H1 (cell line): ENCODE measurements at regions not wholly inside any gene's neighbourhood (a gene's known extent, or its start where the extent isn't known, plus 50 kb on each side); places are given as distances from the start of the nearest gene placed in this dataset.

Source experiments
- CTCF ChIA-PET: fragments of 300-600 bp; sonication (Branson Sonifier 250); formaldehyde crosslinking; loops from one replicate; lab custom pipeline; 2021; ENCODE audit not compliant: partially characterized antibody; lab: Charles Lee
- POLR2A ChIA-PET: fragments of 300-600 bp; sonication (Branson Sonifier 250); formaldehyde crosslinking; loops from one replicate; lab custom pipeline; 2021; ENCODE audit warnings: inconsistent platforms; ENCODE audit not compliant: partially characterized antibody; lab: Charles Lee
- DNase-seq, 2 experiments: peaks; one replicate each; pipeline versions ENCODE4 v3.0.0 to v3.0.0-alpha.2; 2010 to 2022; ENCODE audit warnings: low spot score in 2 of 2, low read depth in 1 of 2, mixed read lengths in 1 of 2
- FAIRE-seq: peaks from 2 replicates; lab custom pipeline; 2011; peaks lifted over from hg19 to GRCh38; lab: Jason Lieb, UNC
- H2AFZ ChIP-seq: 2 replicates; pipeline ENCODE4 v1.8.1; 2012; ENCODE audit warnings: low read length, inconsistent platforms
- H2AK5ac ChIP-seq: 2 replicates; pipeline ENCODE4 v1.6.1; 2013; ENCODE audit warnings: low read depth, low read length
- H2BK120ac ChIP-seq: replicated peaks from 2 replicates; pipeline ENCODE3; 2013; ENCODE audit warnings: low read depth, low read length, inconsistent platforms
- H2BK12ac ChIP-seq: 2 replicates; pipeline ENCODE4 v1.6.1; 2013; ENCODE audit warnings: low read depth, low read length
- H2BK15ac ChIP-seq: 2 replicates; pipeline ENCODE4 v1.6.1; 2013; ENCODE audit warnings: low read length
- H2BK20ac ChIP-seq: 2 replicates; pipeline ENCODE4 v1.6.1; 2013; ENCODE audit warnings: low read length
- H2BK5ac ChIP-seq: 2 replicates; pipeline ENCODE4 v1.6.1; 2013; ENCODE audit warnings: low read depth, low read length
- H3K14ac ChIP-seq: 2 replicates; pipeline ENCODE4 v1.6.1; 2013; ENCODE audit warnings: inconsistent platforms; ENCODE audit not compliant: insufficient read length
- H3K18ac ChIP-seq: 2 replicates; pipeline ENCODE4 v1.6.1; 2013; ENCODE audit warnings: low read length; ENCODE audit errors: extremely low read depth
- H3K23ac ChIP-seq: 2 replicates; pipeline ENCODE4 v1.6.1; 2013; ENCODE audit warnings: inconsistent platforms; ENCODE audit not compliant: insufficient read length
- H3K23me2 ChIP-seq: 2 replicates; pipeline ENCODE4 v1.6.1; 2013; ENCODE audit warnings: low read depth, low read length
- H3K27ac ChIP-seq: 2 replicates; pipeline ENCODE4 v1.6.1; 2011; ENCODE audit warnings: low read depth, low read length, inconsistent platforms
- H3K27me3 ChIP-seq, 4 experiments: replicated peaks in 1 of 4; 1 replicate in 1 of 4; 2 replicates in 3 of 4; pipeline versions ENCODE4 v1.6.1 to v1.8.1; 2011 to 2013; ENCODE audit warnings: low read length in 3 of 4, mild to moderate bottlenecking in 3 of 4, inconsistent platforms in 2 of 4, mixed read lengths in 2 of 4, moderate library complexity in 1 of 4; ENCODE audit not compliant: control insufficient read depth in 3 of 4, insufficient read depth in 3 of 4; ENCODE audit errors: extremely low read depth in 1 of 4
- H3K36me3 ChIP-seq, 4 experiments: 2 replicates each; pipeline versions ENCODE4 v1.6.1 to v1.8.1; 2011 to 2013; ENCODE audit warnings: mild to moderate bottlenecking in 4 of 4, low read length in 3 of 4, moderate library complexity in 2 of 4, control low read depth in 1 of 4, inconsistent platforms in 1 of 4; ENCODE audit not compliant: insufficient read depth in 4 of 4, control insufficient read depth in 2 of 4
- H3K4ac ChIP-seq: replicated peaks from 2 replicates; pipeline ENCODE3; 2013; ENCODE audit warnings: low read length, low read depth, mixed read lengths, inconsistent platforms; ENCODE audit not compliant: insufficient read length
- H3K4me1 ChIP-seq, 4 experiments: replicated peaks in 1 of 4; 1 replicate in 1 of 4; 2 replicates in 3 of 4; pipeline versions ENCODE4 v1.6.1 to v1.8.1; 2011 to 2013; ENCODE audit warnings: low read length in 3 of 4, inconsistent platforms in 2 of 4, mixed read lengths in 1 of 4; ENCODE audit not compliant: insufficient read depth in 4 of 4, control insufficient read depth in 3 of 4
- H3K4me2 ChIP-seq, 2 experiments: 2 replicates each; pipeline versions ENCODE4 v1.6.1 to v1.8.1; 2011 to 2013; ENCODE audit warnings: low read depth in 2 of 2, low read length in 2 of 2, control low read depth in 1 of 2, inconsistent platforms in 1 of 2, mild to moderate bottlenecking in 1 of 2; ENCODE audit not compliant: insufficient read depth in 1 of 2
- H3K4me3 ChIP-seq, 4 experiments: fragments of 200-600, 300-600 bp in 1 of 4; sonication (generic), shearing (Covaris generic), sonication (Bioruptor Twin) in 1 of 4; 2 replicates each; pipeline versions ENCODE4 v1.5.1 to v1.8.1; 2011 to 2016; ENCODE audit warnings: low read length in 4 of 4, low read depth in 3 of 4, control low read depth in 2 of 4, inconsistent platforms in 2 of 4, mild to moderate bottlenecking in 2 of 4, mixed read lengths in 1 of 4, moderate library complexity in 1 of 4; ENCODE audit not compliant: insufficient read depth in 2 of 4; ENCODE audit errors: extremely low read depth in 1 of 4
- H3K56ac ChIP-seq: replicated peaks from 2 replicates; pipeline ENCODE3; 2013; ENCODE audit warnings: low read depth, mild to moderate bottlenecking, mixed read lengths, low read length, inconsistent platforms; ENCODE audit not compliant: insufficient read length
- H3K79me1 ChIP-seq: 2 replicates; pipeline ENCODE4 v1.6.1; 2013; ENCODE audit warnings: low read depth, low read length, control low read depth
- H3K79me2 ChIP-seq, 2 experiments: 2 replicates each; pipeline versions ENCODE4 v1.6.1 to v1.8.1; 2012 to 2013; ENCODE audit warnings: low read length in 2 of 2, mild to moderate bottlenecking in 2 of 2, inconsistent platforms in 1 of 2; ENCODE audit not compliant: insufficient read depth in 2 of 2, control insufficient read depth in 1 of 2
- H3K9ac ChIP-seq, 4 experiments: replicated peaks in 1 of 4; 1 replicate in 1 of 4; 2 replicates in 3 of 4; pipeline versions ENCODE4 v1.6.1 to v1.8.1; 2011 to 2013; ENCODE audit warnings: low read depth in 3 of 4, low read length in 3 of 4, control low read depth in 2 of 4, mild to moderate bottlenecking in 2 of 4, moderate library complexity in 2 of 4, inconsistent platforms in 1 of 4; ENCODE audit errors: extremely low read depth in 1 of 4
- H3K9me3 ChIP-seq, 2 experiments: 2 replicates each; pipeline versions ENCODE4 v1.6.1 to v1.8.1; 2012 to 2013; ENCODE audit warnings: mild to moderate bottlenecking in 2 of 2, moderate library complexity in 2 of 2, control low read depth in 1 of 2, inconsistent platforms in 1 of 2, low read depth in 1 of 2, low read length in 1 of 2, mixed read lengths in 1 of 2; ENCODE audit not compliant: insufficient read depth in 2 of 2
- H4K20me1 ChIP-seq, 2 experiments: replicated peaks in 1 of 2; 2 replicates each; pipeline versions ENCODE3 to v1.8.1; 2011 to 2013; ENCODE audit warnings: inconsistent platforms in 2 of 2, low read length in 2 of 2, mild to moderate bottlenecking in 1 of 2; ENCODE audit not compliant: insufficient read depth in 2 of 2, control insufficient read depth in 1 of 2
- H4K5ac ChIP-seq: 2 replicates; pipeline ENCODE4 v1.6.1; 2013; ENCODE audit warnings: low read length, low read depth, mixed read lengths, inconsistent platforms; ENCODE audit not compliant: insufficient read length
- H4K8ac ChIP-seq: 2 replicates; pipeline ENCODE4 v1.8.0; 2013; ENCODE audit warnings: mild to moderate bottlenecking, moderate library complexity, low read length, inconsistent platforms; ENCODE audit not compliant: insufficient read depth; ENCODE audit errors: extremely low read depth
- H4K91ac ChIP-seq: replicated peaks from 2 replicates; pipeline ENCODE3; 2013; ENCODE audit warnings: low read length, mixed read lengths, inconsistent platforms; ENCODE audit not compliant: insufficient read length
- POLR2AphosphoS5 ChIP-seq: IDR thresholded peaks from 2 replicates; pipeline ENCODE4 v1.6.1; 2011; ENCODE audit warnings: low read depth, low read length
- RAD21 ChIP-seq, 2 experiments: IDR thresholded peaks in 1 of 2; conservative IDR thresholded peaks in 1 of 2; 2 replicates each; pipeline ENCODE4 v1.6.1; 2011; ENCODE audit warnings: low read depth in 2 of 2, low read length in 2 of 2, improper control_type of control experiment in 1 of 2, inconsistent platforms in 1 of 2, mild to moderate bottlenecking in 1 of 2, moderate library complexity in 1 of 2
- SIX5 ChIP-seq: IDR thresholded peaks from 2 replicates; pipeline ENCODE4 v1.6.1; 2011; ENCODE audit warnings: mild to moderate bottlenecking, low read depth, low read length
- WGBS, 2 experiments: shearing (Covaris generic) in 1 of 2; methylation state at CpG; one replicate each; pipeline versions ENCODE4 v1.1.6 to v1.1.7; 2013 to 2015; ENCODE audit warnings: low lambda C conversion rate in 2 of 2, mixed read lengths in 2 of 2, inconsistent platforms in 1 of 2, low coverage in 1 of 2, missing lambda C conversion rate in 1 of 2; ENCODE audit not compliant: insufficient replicate concordance in 2 of 2, insufficient coverage in 1 of 2, insufficient read length in 1 of 2; ENCODE audit errors: extremely low coverage in 1 of 2, missing lambda C conversion rate in 1 of 2; 5-methylcytosine and 5-hydroxymethylcytosine counted together

DNA sequence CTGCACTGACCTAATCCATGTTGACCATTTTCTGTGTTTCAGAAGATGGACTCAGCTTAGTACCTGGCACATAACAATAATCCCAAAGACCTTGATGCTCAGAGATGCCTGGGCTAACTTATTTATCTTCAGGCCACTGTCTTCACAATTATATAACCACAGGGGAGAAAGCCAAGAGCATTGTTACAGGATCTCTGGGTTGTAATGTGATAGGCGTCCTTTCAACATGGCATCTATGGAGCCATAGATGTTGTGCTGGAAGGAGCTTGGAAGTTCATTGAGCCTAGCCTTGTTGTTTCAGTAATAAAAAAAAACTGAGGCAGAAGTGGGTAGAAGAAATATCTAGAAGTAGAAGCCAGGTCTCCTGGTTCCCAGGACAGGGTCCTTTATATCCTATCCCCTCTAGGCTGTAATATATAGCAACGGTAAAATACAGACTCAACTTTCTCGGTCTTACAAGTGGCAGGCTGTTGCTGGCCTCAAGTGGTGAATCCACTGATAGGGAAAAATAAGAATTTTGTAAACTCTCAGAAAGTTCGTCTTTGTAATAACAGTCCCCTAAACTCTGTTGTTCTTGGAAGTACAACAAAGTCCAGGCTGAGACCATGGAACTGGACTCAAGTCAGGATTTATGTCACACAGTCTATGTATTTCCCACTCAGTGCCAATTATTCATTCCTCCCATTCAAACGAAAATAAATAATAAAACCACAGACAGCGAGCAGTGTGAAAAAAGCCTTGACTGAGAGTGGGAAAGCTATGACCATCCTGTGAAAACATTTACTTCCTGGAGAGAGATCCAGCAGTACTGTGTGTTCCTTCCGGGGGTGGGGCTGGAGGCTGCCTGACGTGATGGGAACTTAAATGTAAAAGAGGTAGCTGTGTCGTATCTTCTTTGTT is 277.6 kb downstream of the REEP3 start:
- ChIA-PET CTCF (interaction anchor here (0.8 to 1.4 kb wide), 5 partner anchors 21 to 641 kb away, joined by 3 read pairs; no protein-coding TSS in a partner anchor), POLR2A (no interaction called here)
- Histone ChIP-seq H4K91ac (no peak overlapping the region), H2BK120ac (no peak overlapping the region), H3K23me2 (no peaks in the 10 kb centered on the region), H4K20me1 (no peaks in the 10 kb centered on the region), H3K4me2 (no peak overlapping the region), H3K56ac (no peak overlapping the region), H3K14ac (no peak overlapping the region), H2BK5ac (no peak overlapping the region), H3K27ac (no peak overlapping the region), H3K23ac (no peak overlapping the region), H3K9ac (no peak overlapping the region), H2AK5ac (no peak overlapping the region), H2BK20ac (no peak overlapping the region), H3K36me3 (no peaks in the 10 kb centered on the region), H3K9me3 (no peaks in the 10 kb centered on the region), H4K8ac (no peak overlapping the region), H2AFZ (peak overlapping the region; percentile 55; the same call in 1 of the 2 replicates), H3K4ac (no peak overlapping the region), H3K4me1 (peaks cover 0 to 3% (median 3%) of the 10 kb centered on the region in 4 experiments; a peak in 3 of 7 replicates), H3K27me3 (no peaks in the 10 kb centered on the region), H2BK12ac (no peak overlapping the region), H4K5ac (no peak overlapping the region), H3K18ac (no peak overlapping the region), H3K4me3 (no peak overlapping the region), H3K79me1 (no peaks in the 10 kb centered on the region), H2BK15ac (no peak overlapping the region), H3K79me2 (no peaks in the 10 kb centered on the region)
- TF ChIP-seq RAD21 (IDR thresholded peaks at IDR 0.05 in 1 of 2, conservative IDR thresholded peaks at IDR 0.05 in 1 of 2; ENCODE audit: low read depth in 2 of 2, low read length in 2 of 2), result peak in 1 of 2 experiments; percentile 14; a peak in 1 of 4 replicates
- no peak for TF ChIP-seq POLR2AphosphoS5
- no peak for TF ChIP-seq SIX5
- WGBS, 2 experiments, result 75% methylated on average over 9 of the region's 9 CpGs; no CpG with 5 or more reads in 1 of the 2 experiments
- FAIRE-seq (no peak), DNase-seq (no peak)
